PC-9 (cell line): ENCODE measurements at regions not wholly inside any gene's neighbourhood (a gene's known extent, or its start where the extent isn't known, plus 50 kb on each side); places are given as distances from the start of the nearest gene placed in this dataset.

Experiments used
- CTCF ChIP-seq: fragments of 200-600 bp; sonication (generic); conservative IDR thresholded peaks from 2 replicates; pipeline ENCODE4 v1.6.1; 2017; ENCODE audit warnings: mixed run types, antibody characterized with exemption, mild to moderate bottlenecking, moderate library complexity
- EZH2 ChIP-seq: fragments of 200-600 bp; sonication (generic); IDR thresholded peaks from 2 replicates; pipeline ENCODE4 v1.8.0; 2017; ENCODE audit warnings: antibody characterized with exemption, low read depth

DNA sequence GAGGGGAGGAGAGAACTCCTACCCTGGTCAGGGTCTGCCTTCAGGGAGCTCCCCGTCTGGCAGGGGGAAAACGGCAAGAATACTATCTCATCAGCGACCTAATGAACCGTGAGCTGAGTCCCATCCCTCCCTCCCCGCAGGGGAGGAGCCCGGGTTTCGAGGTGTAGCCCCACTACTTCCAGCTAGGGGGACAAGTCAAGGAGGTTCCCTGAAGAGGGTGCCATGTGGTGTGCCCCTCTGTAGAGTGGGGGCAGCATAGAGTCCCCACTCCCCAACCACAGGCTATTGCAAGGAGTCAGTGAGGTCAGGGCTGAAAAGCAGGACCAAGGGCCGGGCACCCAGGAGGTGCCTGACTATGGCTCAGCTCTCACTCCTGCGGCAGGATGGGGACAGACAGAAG lies 50.9 kb upstream of the RXRA start:
- no peak for TF ChIP-seq CTCF
- TF ChIP-seq EZH2 = no peak
